CD4-positive, alpha-beta T cell (primary cell): ENCODE measurements at regions not wholly inside any gene's neighbourhood (a gene's known extent, or its start where the extent isn't known, plus 50 kb on each side); places are given as distances from the start of the nearest gene placed in this dataset.
"Not testable (repeated sequence)": the region's sequence is repeated elsewhere in the genome, so short reads cannot be mapped to it uniquely, and the experiment has no call there.

Experiments used
- ATAC-seq: fragments of 200-7000 bp; cut with Tn5 transposase; one replicate; pipeline ENCODE4 v1.10.0; 2022; ENCODE audit warnings: mild to moderate bottlenecking; ENCODE audit not compliant: poor library complexity
- CTCF ChIA-PET: fragments of 350-600 bp; sonication (Branson Sonifier 250); formaldehyde crosslinking; loops from one replicate; lab custom pipeline; 2021; ENCODE audit warnings: antibody characterized with exemption, inconsistent platforms; lab: Charles Lee
- POLR2A ChIA-PET: fragments of 350-600 bp; sonication (Branson Sonifier 250); formaldehyde crosslinking; loops from one replicate; lab custom pipeline; 2021; ENCODE audit warnings: antibody characterized with exemption, inconsistent platforms; lab: Charles Lee
- DNase-seq, 14 experiments: peaks; one replicate each; pipeline ENCODE4 v3.0.0-alpha.2; 2013 to 2020; ENCODE audit warnings: mixed read lengths in 2 of 14
- H3K27ac ChIP-seq, 2 donors: one replicate each; pipeline versions ENCODE4 v1.5.1 to v1.7.0; 2013; ENCODE audit warnings: low read length in 2 of 2, low read depth in 1 of 2, mild to moderate bottlenecking in 1 of 2
- H3K27me3 ChIP-seq, 2 experiments: 1 replicate in 1 of 2; 2 replicates in 1 of 2; pipeline versions ENCODE4 v1.6.1 to v1.7.0; 2013; ENCODE audit warnings: low read length in 2 of 2, control low read depth in 1 of 2, mild to moderate bottlenecking in 1 of 2, moderate library complexity in 1 of 2; ENCODE audit not compliant: insufficient read depth in 2 of 2, control insufficient read depth in 1 of 2
- H3K36me3 ChIP-seq: one replicate; pipeline ENCODE4 v1.6.1; 2013; ENCODE audit warnings: low read length, control low read depth; ENCODE audit not compliant: insufficient read depth
- H3K4me1 ChIP-seq: one replicate; pipeline ENCODE4 v1.6.1; 2013; ENCODE audit warnings: low read length, control low read depth; ENCODE audit not compliant: insufficient read depth
- H3K4me3 ChIP-seq: one replicate; pipeline ENCODE4 v1.5.1; 2013; ENCODE audit warnings: mild to moderate bottlenecking, low read length, moderate library complexity
- H3K9me3 ChIP-seq, 2 experiments: 1 replicate in 1 of 2; 2 replicates in 1 of 2; pipeline versions ENCODE4 v1.6.1 to v1.7.0; 2013; ENCODE audit warnings: low read length in 2 of 2, mild to moderate bottlenecking in 2 of 2, control low read depth in 1 of 2, moderate library complexity in 1 of 2; ENCODE audit not compliant: control insufficient read depth in 1 of 2, insufficient read depth in 1 of 2
- H3K27ac Mint-ChIP-seq: one replicate; pipeline ENCODE4 v1.8.0; 2020; ENCODE audit warnings: mixed read lengths
- H3K27me3 Mint-ChIP-seq: one replicate; pipeline ENCODE4 v1.8.0; 2021; ENCODE audit warnings: mixed read lengths
- H3K36me3 Mint-ChIP-seq: one replicate; pipeline ENCODE4 v1.8.0; 2021; ENCODE audit warnings: low read depth, mixed read lengths
- H3K4me1 Mint-ChIP-seq: one replicate; pipeline ENCODE4 v1.8.0; 2021; ENCODE audit warnings: low read depth, mixed read lengths
- H3K4me3 Mint-ChIP-seq: one replicate; pipeline ENCODE4 v1.8.0; 2020; ENCODE audit warnings: mild to moderate bottlenecking, mixed read lengths
- H3K9me3 Mint-ChIP-seq: one replicate; pipeline ENCODE4 v1.8.0; 2020; ENCODE audit warnings: mixed read lengths
- intact Hi-C, 2 experiments: fragments of 100-400 bp; cut with DNase I in 1 of 2; cut with micrococcal nuclease in 1 of 2; formaldehyde crosslinking; loops; one replicate each; pipeline versions ENCODE4 v1.15.1 to v1.9.0; 2023 to 2025; cut with DNase I, micrococcal nuclease
- TF ChIP-seq, protein P1 (sequence below): fragments of 200-600 bp; IDR thresholded peaks from one replicate; pipeline ENCODE4 v1.8.0; 2022; ENCODE audit warnings: antibody characterized with exemption, mild to moderate bottlenecking

DNA sequence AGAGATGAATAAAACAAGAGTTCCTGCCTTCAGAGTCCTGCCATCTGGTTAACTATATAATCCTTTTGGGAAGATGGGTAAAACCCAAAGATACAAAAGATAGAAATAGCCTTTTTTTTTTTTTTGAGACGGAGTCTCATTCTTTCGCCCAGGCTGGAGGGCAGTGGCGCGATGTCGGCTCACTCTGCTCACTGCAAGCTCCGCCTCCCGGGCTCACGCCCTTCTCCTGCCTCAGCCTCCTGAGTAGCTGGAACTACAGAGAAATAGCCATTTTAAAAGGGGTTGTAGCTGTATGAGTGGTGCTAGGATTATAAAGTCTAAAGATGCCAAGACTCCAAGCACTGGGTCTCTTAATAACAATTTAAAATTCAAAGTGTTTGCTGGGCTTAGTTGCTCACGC lies 97.2 kb downstream of the KDR start:
- POLR2A ChIA-PET, result no interaction called here
- ATAC-seq, result no peak
- H3K4me1 ChIP-seq, result no peaks in the 10 kb centered on the region
- intact Hi-C loops, result no loop called here
- H3K9me3 Mint-ChIP-seq, result no peaks in the 10 kb centered on the region
- no peak overlapping the region for H3K4me3 ChIP-seq
- no peak for DNase-seq
- no peak overlapping the region for H3K27ac ChIP-seq
- H3K36me3 ChIP-seq, result no peaks in the 10 kb centered on the region
- no peaks in the 10 kb centered on the region for H3K36me3 Mint-ChIP-seq
- TF ChIP-seq, protein P1, sequence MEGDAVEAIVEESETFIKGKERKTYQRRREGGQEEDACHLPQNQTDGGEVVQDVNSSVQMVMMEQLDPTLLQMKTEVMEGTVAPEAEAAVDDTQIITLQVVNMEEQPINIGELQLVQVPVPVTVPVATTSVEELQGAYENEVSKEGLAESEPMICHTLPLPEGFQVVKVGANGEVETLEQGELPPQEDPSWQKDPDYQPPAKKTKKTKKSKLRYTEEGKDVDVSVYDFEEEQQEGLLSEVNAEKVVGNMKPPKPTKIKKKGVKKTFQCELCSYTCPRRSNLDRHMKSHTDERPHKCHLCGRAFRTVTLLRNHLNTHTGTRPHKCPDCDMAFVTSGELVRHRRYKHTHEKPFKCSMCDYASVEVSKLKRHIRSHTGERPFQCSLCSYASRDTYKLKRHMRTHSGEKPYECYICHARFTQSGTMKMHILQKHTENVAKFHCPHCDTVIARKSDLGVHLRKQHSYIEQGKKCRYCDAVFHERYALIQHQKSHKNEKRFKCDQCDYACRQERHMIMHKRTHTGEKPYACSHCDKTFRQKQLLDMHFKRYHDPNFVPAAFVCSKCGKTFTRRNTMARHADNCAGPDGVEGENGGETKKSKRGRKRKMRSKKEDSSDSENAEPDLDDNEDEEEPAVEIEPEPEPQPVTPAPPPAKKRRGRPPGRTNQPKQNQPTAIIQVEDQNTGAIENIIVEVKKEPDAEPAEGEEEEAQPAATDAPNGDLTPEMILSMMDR, result no peak
- H3K27me3 Mint-ChIP-seq, result peaks cover 3% of the 10 kb centered on the region
- no peak overlapping the region for H3K4me3 Mint-ChIP-seq
- no peak overlapping the region for H3K27ac Mint-ChIP-seq
- CTCF ChIA-PET, result no interaction called here
- no peaks in the 10 kb centered on the region for H3K27me3 ChIP-seq
- no peaks in the 10 kb centered on the region for H3K4me1 Mint-ChIP-seq
- H3K9me3 ChIP-seq, result no peaks in the 10 kb centered on the region

DNA sequence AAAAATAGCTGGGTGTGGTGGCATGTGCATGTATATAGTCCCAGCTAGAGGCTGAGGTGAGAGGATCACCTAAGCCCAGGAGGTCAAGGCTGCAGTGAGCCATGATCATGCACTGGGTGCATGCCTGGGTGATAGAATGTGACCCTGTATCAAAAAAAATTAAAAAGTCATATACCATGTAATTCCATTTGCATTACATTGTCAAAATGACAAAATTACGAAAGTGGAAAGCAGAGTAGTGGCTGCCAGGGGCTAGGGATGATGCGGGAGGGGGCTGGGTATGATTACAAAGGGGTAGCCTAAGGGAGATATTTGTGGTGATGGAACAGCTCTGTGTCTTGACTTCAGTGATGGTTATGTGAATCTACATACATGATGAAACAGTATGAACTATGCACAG lies 97.8 kb downstream of the KDR start:
- ChIA-PET POLR2A (no interaction called here), CTCF (no interaction called here)

DNA sequence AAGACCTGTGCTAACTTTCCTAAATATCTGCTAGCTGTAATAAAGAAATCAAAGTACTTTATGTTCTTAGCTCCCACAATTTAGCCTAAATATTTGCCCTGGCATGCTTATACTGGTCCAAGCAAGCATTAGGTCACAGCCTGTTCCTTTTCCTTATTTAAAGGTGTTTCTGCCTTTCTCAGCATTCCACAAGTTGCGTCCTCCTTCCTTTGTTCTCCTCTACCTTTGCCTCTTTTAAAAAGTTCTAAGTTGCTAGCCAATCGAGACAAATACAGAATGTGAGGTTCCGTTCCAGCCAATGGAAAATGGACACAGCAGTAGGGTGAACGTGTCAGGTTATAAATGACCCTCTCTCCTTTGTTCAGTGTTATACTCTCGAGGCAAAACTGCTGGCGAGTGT lies 99.9 kb downstream of the KDR start:
- H3K4me1 Mint-ChIP-seq, H3K9me3 ChIP-seq, intact Hi-C loops, H3K4me1 ChIP-seq, H3K4me3 ChIP-seq, H3K9me3 Mint-ChIP-seq, H3K27ac ChIP-seq, H3K36me3 Mint-ChIP-seq, H3K27ac Mint-ChIP-seq, H3K36me3 ChIP-seq, ATAC-seq, DNase-seq, H3K4me3 Mint-ChIP-seq, H3K27me3 Mint-ChIP-seq, H3K27me3 ChIP-seq, CTCF ChIA-PET, POLR2A ChIA-PET: not testable (repeated sequence)

More for the DNA sequence above, 97.8 kb downstream of the KDR start:
- TF ChIP-seq, protein P1, result no peak
- Mint-ChIP-seq H3K4me3 (no peak overlapping the region), H3K36me3 (no peaks in the 10 kb centered on the region), H3K4me1 (no peaks in the 10 kb centered on the region), H3K27ac (no peak overlapping the region), H3K9me3 (no peaks in the 10 kb centered on the region), H3K27me3 (peaks cover 3% of the 10 kb centered on the region)
- no peak overlapping the region for H3K27ac ChIP-seq
- intact Hi-C loops, result no loop called here
- ATAC-seq (no peak), DNase-seq (no peak)
- H3K4me3 ChIP-seq, result no peak overlapping the region
- no peaks in the 10 kb centered on the region for H3K4me1 ChIP-seq
- no peaks in the 10 kb centered on the region for H3K36me3 ChIP-seq
- no peaks in the 10 kb centered on the region for H3K27me3 ChIP-seq
- peaks cover 0 to 1% of the 10 kb centered on the region in 2 experiments for H3K9me3 ChIP-seq

DNA sequence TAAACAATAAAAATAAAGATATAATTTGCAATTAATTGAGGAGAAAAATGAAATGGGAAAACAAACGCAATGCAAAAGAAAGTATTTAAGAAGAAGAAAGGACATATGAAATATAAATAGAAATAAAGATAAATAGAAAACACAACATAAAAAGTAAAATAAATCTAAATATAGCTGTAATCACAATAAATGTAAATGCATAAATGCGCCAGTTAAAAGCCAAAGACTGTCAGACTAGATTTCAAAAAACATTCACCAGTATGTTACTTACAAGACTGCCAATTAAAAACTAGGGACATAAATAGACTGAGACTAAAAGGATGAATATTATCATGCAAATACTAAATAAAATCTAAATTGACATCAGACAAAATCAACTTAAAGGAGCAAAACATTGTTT lies 102.4 kb downstream of the KDR start:
- ChIA-PET CTCF (no interaction called here), POLR2A (no interaction called here)
- no peak overlapping the region for H3K27ac Mint-ChIP-seq
- H3K4me1 Mint-ChIP-seq, result no peaks in the 10 kb centered on the region
- TF ChIP-seq, protein P1, result no peak
- Histone ChIP-seq H3K4me3 (no peak overlapping the region), H3K4me1 (no peaks in the 10 kb centered on the region), H3K36me3 (no peaks in the 10 kb centered on the region), H3K9me3 (peaks cover 0 to 4% of the 10 kb centered on the region in 2 experiments), H3K27ac (no peak overlapping the region), H3K27me3 (no peaks in the 10 kb centered on the region)
- H3K27me3 Mint-ChIP-seq, result peaks cover 23% of the 10 kb centered on the region
- no peak overlapping the region for H3K4me3 Mint-ChIP-seq
- intact Hi-C loops, result no loop called here
- DNase-seq (no peak), ATAC-seq (no peak)
- H3K9me3 Mint-ChIP-seq, result no peaks in the 10 kb centered on the region
- H3K36me3 Mint-ChIP-seq, result no peaks in the 10 kb centered on the region
